SIG-M5 treated with dmso at 0.1 percent for 504 hours (cell line): ENCODE measurements at regions not wholly inside any gene's neighbourhood (a gene's known extent, or its start where the extent isn't known, plus 50 kb on each side); places are given as distances from the start of the nearest gene placed in this dataset.

Source experiments
- DNase-seq: peaks from one replicate; lab custom pipeline; 2025; ENCODE audit not compliant: unreplicated experiment; lab: John Stamatoyannopoulos, UW

- DNase-seq = no peak
Measured at GRCh38 chr3:194265505-194265892, 85.6 kb downstream of the CPN2 start.

- DNase-seq = no peak
Measured at GRCh38 chr3:194265996-194266964, 84.8 kb downstream of the CPN2 start.

GRCh38 chr3:194267744-194268653, 83.1 kb downstream of the CPN2 start:
- DNase-seq = no peak

- no peak for DNase-seq
Measured at GRCh38 chr3:194268654-194269512, 82.2 kb downstream of the CPN2 start.

GRCh38 chr3:194269610-194270145, 81.5 kb downstream of the CPN2 start:
- no peak for DNase-seq

GRCh38 chr3:194270627-194271459, 80.3 kb downstream of the CPN2 start:
- DNase-seq = no peak

- DNase-seq = no peak
Measured at GRCh38 chr3:194271460-194272035, 79.6 kb downstream of the CPN2 start.

GRCh38 chr3:194272221-194272620, 78.9 kb downstream of the CPN2 start:
- DNase-seq = no peak

- DNase-seq = no peak
Measured at GRCh38 chr3:194272861-194273742, 78.0 kb downstream of the CPN2 start.

- DNase-seq = no peak
Measured at GRCh38 chr3:194273743-194274310, 77.3 kb downstream of the CPN2 start.

- DNase-seq = no peak
Measured at GRCh38 chr3:194274424-194275085, 76.6 kb downstream of the CPN2 start.

- no peak for DNase-seq
Measured at GRCh38 chr3:194275291-194275690, 75.8 kb downstream of the CPN2 start.

GRCh38 chr3:194275721-194276120, 75.4 kb downstream of the CPN2 start:
- DNase-seq = no peak

GRCh38 chr3:194276768-194277103, 74.4 kb downstream of the CPN2 start:
- DNase-seq = no peak

- no peak for DNase-seq
Measured at GRCh38 chr3:194277104-194277785, 73.9 kb downstream of the CPN2 start.

GRCh38 chr3:194277786-194278130, 73.4 kb downstream of the CPN2 start:
- no peak for DNase-seq

- DNase-seq = no peak
Measured at GRCh38 chr3:194278186-194278845, 72.8 kb downstream of the CPN2 start.
